Thyroid gland (tissue), 4 donors: ENCODE measurements at regions not wholly inside any gene's neighbourhood (a gene's known extent, or its start where the extent isn't known, plus 50 kb on each side); places are given as distances from the start of the nearest gene placed in this dataset.

Experiments
- CTCF ChIP-seq, 6 experiments: fragments of 200-600 bp in 3 of 6; fragments of 450-650 bp in 3 of 6; sonication (generic) in 3 of 6; IDR thresholded peaks; one replicate each; pipeline ENCODE4 v1.5.1; 2016 to 2019; ENCODE audit warnings: antibody characterized with exemption in 6 of 6, mild to moderate bottlenecking in 2 of 6, inconsistent platforms in 1 of 6, moderate library complexity in 1 of 6
- POLR2A ChIP-seq, 2 donors: fragments of 450-650 bp; IDR thresholded peaks; one replicate each; pipeline ENCODE4 v1.6.1; 2017; ENCODE audit warnings: antibody characterized with exemption in 2 of 2, mild to moderate bottlenecking in 2 of 2, moderate library complexity in 1 of 2

GRCh38 chr12:73384592-73384991, 1112.4 kb downstream of the TRHDE start:
- TF ChIP-seq CTCF (IDR thresholded peaks at IDR 0.05) (no peak), POLR2A (IDR thresholded peaks at IDR 0.05) (no peak)
